GM12874 (cell line): ENCODE measurements at regions not wholly inside any gene's neighbourhood (a gene's known extent, or its start where the extent isn't known, plus 50 kb on each side); places are given as distances from the start of the nearest gene placed in this dataset.

Experiments used
- TF ChIP-seq, protein P1 (sequence below): IDR thresholded peaks from 2 replicates; pipeline ENCODE4 v1.5.1; 2011; ENCODE audit warnings: low read depth, mild to moderate bottlenecking, control low read depth, low read length, moderate library complexity; ENCODE audit not compliant: insufficient read depth

DNA sequence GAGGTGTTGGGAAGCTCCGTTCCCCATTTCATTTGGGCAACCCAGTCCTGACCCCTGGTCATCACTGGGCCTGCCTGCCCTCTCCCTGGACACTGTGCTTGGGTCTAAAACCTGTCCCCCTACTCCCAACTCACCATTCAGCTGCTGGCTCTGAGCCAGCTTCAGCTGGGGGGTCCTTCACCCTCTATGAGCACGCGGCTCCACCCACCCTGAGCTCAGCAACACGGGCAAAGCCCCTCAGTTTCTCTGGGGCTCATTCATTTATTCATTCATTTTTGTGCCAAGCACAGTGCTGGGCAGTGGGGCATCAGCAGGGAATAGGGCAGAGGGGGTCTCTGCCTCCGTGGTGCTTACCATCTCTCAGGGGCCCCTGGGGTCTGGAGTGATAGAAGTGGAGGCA is 199.8 kb upstream of the MVB12B start:
- TF ChIP-seq, protein P1, sequence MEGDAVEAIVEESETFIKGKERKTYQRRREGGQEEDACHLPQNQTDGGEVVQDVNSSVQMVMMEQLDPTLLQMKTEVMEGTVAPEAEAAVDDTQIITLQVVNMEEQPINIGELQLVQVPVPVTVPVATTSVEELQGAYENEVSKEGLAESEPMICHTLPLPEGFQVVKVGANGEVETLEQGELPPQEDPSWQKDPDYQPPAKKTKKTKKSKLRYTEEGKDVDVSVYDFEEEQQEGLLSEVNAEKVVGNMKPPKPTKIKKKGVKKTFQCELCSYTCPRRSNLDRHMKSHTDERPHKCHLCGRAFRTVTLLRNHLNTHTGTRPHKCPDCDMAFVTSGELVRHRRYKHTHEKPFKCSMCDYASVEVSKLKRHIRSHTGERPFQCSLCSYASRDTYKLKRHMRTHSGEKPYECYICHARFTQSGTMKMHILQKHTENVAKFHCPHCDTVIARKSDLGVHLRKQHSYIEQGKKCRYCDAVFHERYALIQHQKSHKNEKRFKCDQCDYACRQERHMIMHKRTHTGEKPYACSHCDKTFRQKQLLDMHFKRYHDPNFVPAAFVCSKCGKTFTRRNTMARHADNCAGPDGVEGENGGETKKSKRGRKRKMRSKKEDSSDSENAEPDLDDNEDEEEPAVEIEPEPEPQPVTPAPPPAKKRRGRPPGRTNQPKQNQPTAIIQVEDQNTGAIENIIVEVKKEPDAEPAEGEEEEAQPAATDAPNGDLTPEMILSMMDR = no peak

DNA sequence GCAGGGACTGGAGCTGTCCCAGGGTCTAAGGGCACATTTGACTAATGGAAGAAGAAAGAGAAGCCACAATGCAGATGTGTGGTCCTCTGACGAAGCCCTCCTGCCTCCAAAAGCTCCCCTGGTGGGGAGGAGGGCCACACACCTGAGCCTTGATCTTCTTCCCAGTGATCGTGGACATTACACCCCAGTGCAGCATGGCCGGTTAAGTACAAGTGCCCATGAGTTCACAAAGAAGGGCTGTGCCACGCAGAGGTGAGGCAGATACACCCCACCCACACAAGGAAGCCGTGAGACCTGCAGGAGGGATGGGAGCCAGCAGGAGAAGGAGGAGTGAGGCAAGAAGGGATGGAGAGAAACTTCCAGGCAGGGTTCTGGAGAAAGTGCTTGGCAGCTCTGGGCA is 199.0 kb upstream of the MVB12B start:
- TF ChIP-seq, protein P1 = no peak

DNA sequence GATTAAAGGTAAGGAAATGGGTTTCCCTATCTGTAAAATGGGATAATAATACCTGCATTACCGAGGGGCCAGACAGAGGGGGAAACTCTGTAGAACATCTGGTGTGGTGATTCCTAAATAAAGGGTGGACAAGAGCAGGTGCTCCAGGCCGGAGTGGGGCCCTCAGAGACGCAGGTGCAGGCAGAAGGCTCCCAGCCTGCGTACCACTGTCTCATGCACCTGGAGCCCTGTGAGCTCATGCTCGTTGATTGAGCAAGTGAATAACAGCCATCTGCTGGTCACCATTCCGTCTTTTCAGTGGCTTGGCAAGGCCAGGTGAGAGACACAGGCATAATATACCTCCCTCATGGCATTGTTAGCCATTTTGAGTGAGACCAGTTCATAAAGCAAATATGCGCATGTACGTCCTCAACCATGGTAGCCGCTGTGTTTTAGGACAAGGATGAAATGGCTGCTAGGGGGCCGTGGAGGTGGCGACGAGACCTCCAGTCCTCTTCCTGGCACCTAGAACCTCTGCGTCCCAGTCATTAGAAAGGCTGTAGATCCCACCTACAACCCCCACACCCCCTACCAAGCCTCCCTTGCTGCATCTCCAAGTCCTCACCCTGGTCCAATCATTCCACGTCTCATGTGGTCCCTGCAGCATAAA is 198.0 kb upstream of the MVB12B start:
- TF ChIP-seq, protein P1 = no peak

DNA sequence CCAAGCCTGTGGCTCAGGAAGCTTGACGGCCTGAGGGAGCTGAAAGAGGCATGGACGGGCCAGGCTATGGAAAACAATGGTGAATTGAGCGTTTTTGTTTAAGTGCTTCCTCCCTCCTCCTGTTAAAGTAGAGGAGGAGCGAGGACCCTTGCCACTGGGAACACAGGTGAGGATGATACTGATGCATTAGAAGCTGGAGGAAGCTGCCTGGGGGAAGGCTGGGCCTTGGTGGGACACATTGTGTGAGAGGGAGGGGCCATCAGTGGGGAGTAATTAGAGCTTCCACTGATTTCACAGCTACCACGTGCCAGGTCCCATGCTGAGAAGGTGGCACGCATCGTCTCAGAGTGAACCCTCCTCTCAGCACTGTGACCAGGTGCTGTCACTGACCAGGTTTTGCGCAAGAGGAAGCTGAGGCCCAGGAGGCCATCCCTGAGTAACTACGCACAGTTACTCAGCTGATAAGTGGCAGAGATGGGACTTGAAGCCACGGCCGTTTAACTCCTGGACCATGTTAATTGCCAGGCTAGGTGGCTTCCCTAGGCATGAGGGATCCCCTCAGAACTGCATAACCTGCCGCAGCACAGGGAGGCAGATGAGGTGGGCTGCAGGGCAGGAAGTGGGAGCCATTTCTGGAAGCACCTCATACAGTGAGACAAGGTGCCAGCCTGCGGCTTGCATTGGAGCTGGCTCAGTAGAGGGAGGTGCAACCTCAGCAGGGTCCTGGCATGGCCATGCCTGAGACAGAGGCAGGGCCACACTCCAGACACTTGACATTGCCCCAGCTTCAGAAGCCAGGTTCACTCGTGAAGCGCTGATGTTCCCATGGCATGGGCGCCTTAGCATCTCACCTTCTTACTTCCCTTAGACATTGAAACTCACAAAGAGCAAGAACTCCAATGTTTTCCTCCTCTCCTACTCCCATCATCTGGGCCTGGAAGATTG is 195.3 kb upstream of the MVB12B start:
- TF ChIP-seq, protein P1 = no peak

DNA sequence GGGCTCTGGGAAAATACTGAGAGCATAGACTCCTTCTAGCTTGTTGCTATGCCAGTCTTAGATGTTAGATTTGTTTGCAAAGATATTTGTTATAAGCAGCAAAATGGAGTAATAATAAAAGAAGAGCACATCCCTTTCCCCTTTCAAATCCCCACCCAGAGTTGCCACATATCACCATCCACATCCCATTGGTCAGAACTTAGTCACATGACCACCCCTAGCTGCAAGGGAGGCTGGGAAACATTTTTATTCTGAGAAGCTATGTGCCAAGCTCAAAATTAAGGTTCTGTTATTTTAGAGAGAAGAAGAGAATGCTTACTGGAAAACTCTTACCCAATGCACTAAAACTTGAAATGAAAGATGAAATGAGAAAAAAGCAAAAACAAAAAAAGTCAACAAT is 193.9 kb upstream of the MVB12B start:
- TF ChIP-seq, protein P1 = no peak

DNA sequence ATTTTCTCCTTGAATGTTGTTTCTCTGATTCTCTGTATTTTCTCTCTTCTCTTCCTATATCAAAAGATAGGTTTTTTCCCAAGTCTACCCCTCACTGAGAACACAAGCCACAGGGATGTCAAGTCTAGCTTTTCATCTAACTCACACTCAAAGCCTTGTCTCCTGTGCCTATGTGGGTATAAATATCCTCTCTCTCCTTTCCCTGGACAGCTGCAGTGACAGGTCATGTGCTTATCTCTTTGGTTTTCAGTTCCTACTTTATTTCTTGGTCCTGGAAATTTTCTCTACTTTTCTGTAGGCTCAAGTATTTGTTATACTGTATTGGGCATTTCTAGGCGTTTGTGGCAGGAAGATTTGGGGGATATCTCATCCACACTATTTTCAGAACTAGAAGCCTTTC is 182.4 kb upstream of the MVB12B start:
- TF ChIP-seq, protein P1 = no peak

DNA sequence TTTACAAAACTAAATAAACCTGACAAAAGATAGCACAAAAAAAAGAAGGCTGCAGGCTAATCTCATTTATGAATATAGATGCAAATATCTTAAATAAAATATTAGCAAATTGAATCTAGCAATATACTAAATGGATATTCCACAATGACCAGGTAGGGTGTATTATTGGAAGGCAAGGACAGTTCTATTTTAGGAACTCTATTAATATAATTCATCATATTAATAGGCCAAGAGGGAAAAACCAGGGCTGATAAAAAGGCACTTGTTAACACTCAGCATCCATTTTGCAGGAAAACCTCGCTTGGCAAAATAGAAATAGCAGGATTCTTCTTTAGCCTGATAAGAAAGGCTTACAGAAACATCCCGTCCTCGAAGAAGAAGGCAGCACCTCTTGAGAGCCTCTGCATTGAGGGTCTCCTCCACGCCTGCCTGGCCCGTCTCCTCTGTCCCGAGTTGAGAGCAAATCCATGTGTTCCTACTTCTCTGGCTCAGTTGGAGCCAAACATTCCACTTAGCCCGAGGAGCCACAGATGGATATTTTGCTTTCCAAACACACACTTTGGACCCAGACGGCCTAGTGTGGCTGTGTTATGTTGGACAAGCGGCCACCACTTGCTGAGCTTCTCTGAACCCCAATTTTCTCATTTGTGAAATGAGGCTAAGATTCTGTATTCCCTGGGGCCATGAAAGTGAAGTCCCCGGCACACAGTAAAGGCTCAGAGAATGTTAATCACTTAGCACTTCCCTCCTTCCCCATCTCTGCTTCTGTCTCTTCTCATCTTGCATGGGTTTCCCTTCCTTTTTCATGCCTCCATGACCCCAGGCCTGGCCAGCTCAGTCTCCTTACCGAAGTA is 181.8 kb upstream of the MVB12B start:
- TF ChIP-seq, protein P1 = no peak
